Subcutaneous abdominal adipose tissue (tissue), 5 donors: ENCODE measurements at regions not wholly inside any gene's neighbourhood (a gene's known extent, or its start where the extent isn't known, plus 50 kb on each side); places are given as distances from the start of the nearest gene placed in this dataset.

ENCODE experiments used
- H3K27ac ChIP-seq: one replicate; pipeline ENCODE4 v1.7.0; 2013; ENCODE audit warnings: low read depth, mild to moderate bottlenecking, inconsistent platforms, low read length, moderate library complexity
- H3K27me3 ChIP-seq, 5 donors: one replicate each; pipeline ENCODE4 v1.7.0; 2013; ENCODE audit warnings: low read length in 5 of 5, inconsistent platforms in 1 of 5; ENCODE audit not compliant: control insufficient read depth in 5 of 5, insufficient read depth in 4 of 5
- H3K36me3 ChIP-seq, 5 donors: one replicate each; pipeline ENCODE4 v1.7.0; 2013; ENCODE audit warnings: low read length in 5 of 5; ENCODE audit not compliant: control insufficient read depth in 5 of 5, insufficient read depth in 5 of 5
- H3K4me1 ChIP-seq, 5 donors: one replicate each; pipeline ENCODE4 v1.7.0; 2013; ENCODE audit warnings: low read length in 5 of 5, mild to moderate bottlenecking in 3 of 5, moderate library complexity in 1 of 5; ENCODE audit not compliant: control insufficient read depth in 5 of 5, insufficient read depth in 5 of 5
- H3K4me3 ChIP-seq, 5 donors: one replicate each; pipeline ENCODE4 v1.7.0; 2013; ENCODE audit warnings: low read length in 5 of 5, low read depth in 1 of 5
- H3K9ac ChIP-seq, 5 donors: one replicate each; pipeline ENCODE4 v1.7.0; 2013; ENCODE audit warnings: low read length in 5 of 5, mild to moderate bottlenecking in 4 of 5, moderate library complexity in 3 of 5
- H3K9me3 ChIP-seq, 5 donors: one replicate each; pipeline ENCODE4 v1.7.0; 2013; ENCODE audit warnings: low read length in 5 of 5; ENCODE audit not compliant: control insufficient read depth in 5 of 5
- donor health status: healthy.
- donor health status: healthy.
- donor health status: healthy.
- donor health status: healthy.
- donor health status: healthy.

DNA sequence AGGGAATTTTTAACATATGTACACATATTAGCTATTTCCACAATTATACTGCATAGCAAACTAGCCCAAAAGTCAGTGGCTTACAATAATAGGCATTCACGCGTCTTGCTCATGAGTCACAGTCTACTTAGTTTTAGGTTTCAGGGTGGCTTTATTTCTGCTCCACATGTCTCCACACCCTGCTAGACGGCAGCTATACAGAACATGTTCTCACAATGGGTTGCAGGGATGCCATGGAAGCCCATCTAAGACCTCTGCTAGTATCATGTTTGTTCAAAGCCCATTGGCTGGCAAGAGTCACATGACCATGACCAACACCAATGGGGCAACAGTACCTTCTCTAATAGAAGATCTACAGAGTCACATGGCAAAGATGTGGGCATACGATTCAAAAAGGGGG is 96.3 kb upstream of the NEBL start:
- Histone ChIP-seq H3K9ac (no peak overlapping the region), H3K9me3 (no peaks in the 10 kb centered on the region), H3K4me1 (peaks cover 0 to 5% (median 0%) of the 10 kb centered on the region in 5 donors), H3K27me3 (no peaks in the 10 kb centered on the region), H3K36me3 (no peaks in the 10 kb centered on the region), H3K4me3 (no peak overlapping the region), H3K27ac (no peak overlapping the region)

GRCh38 chr10:20991526-20991925 is 94.4 kb upstream of the NEBL start:
- Histone ChIP-seq H3K4me3 (no peak overlapping the region), H3K4me1 (peaks cover 0 to 9% (median 0%) of the 10 kb centered on the region in 5 donors), H3K36me3 (no peaks in the 10 kb centered on the region), H3K27me3 (no peaks in the 10 kb centered on the region), H3K9me3 (no peaks in the 10 kb centered on the region), H3K27ac (no peak overlapping the region), H3K9ac (no peak overlapping the region)

GRCh38 chr10:20990604-20991003 is 93.5 kb upstream of the NEBL start:
- Histone ChIP-seq H3K9me3 (no peaks in the 10 kb centered on the region), H3K4me1 (peaks cover 0 to 9% (median 0%) of the 10 kb centered on the region in 5 donors), H3K27me3 (no peaks in the 10 kb centered on the region), H3K27ac (no peak overlapping the region), H3K4me3 (no peak overlapping the region), H3K9ac (no peak overlapping the region), H3K36me3 (no peaks in the 10 kb centered on the region)

DNA sequence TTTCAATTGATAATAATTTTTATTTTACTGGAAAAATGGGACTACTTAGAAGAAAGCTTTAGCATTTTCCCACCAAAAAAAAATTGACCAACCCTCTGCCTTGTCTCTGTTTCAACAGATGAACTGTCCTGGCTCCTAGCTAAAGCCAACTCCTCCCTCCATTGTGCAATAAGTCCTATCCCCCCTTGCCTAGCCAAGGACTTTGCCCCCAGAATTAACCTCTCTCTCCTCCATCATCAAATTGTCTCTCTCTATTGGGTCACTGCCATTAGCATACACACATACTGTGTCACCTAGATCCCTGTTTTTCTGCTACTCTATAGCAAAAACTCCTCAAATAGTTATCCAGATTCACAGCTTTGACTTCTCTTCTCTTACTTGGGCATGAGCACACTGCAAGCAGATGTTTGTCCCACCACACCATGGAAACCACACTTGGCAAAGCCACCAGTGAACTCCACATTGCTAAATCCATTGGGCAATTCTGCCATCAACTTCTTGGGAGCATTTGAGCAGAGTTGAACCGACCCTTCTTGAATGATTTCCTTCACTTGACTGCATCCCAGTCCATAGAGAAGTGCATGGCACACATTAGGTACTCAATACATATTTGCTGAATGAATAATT is 91.4 kb upstream of the NEBL start:
- H3K36me3 ChIP-seq: no peaks in the 10 kb centered on the region
- H3K27ac ChIP-seq: no peak overlapping the region
- H3K27me3 ChIP-seq: no peaks in the 10 kb centered on the region
- no peaks in the 10 kb centered on the region for H3K9me3 ChIP-seq
- H3K4me1 ChIP-seq: peaks cover 0 to 9% (median 0%) of the 10 kb centered on the region in 5 donors
- H3K9ac ChIP-seq: no peak overlapping the region
- no peak overlapping the region for H3K4me3 ChIP-seq

DNA sequence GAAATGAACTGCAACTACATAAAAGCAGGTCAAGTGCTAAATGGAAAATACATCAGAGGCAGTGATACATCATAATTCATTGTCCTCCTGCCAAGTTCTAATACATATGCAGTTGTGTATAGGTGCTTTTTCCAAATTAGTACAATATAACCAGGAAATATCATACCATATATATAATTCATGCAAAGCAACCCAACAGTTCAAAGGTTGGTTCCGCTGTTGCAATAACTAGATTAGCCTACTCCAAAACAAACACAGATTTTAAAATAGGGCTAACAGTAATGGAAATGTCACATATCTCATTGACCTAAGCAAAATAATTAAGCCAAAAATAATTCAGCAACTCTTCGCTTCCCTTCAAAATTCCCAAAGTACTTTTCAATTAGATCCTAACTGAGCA is 88.9 kb upstream of the NEBL start:
- H3K36me3 ChIP-seq: no peaks in the 10 kb centered on the region
- H3K9ac ChIP-seq: no peak overlapping the region
- H3K27me3 ChIP-seq: no peaks in the 10 kb centered on the region
- peaks cover 0 to 5% (median 4%) of the 10 kb centered on the region in 5 donors for H3K9me3 ChIP-seq
- no peak overlapping the region for H3K4me3 ChIP-seq
- H3K4me1 ChIP-seq: peaks cover 0 to 9% (median 0%) of the 10 kb centered on the region in 5 donors
- H3K27ac ChIP-seq: no peak overlapping the region

DNA sequence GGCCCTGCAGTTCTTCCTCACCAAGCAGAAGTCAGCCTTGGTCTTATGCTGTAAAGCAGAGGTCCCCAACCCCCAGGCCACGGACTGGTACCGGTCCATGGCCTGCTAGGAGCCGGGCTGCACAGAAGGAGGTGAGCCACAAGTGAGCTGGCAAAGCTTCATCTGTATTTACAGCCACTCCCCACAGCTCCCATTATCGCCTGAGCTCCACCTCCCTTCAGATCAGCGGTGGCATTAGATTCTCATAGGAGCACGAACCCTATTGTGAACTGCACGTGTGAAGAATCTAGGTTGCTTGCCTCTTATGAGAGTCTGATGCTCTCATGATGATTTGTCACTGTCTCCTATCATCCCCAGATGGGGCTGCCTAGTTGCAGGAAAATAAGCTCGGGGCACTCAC is 87.6 kb upstream of the NEBL start:
- Histone ChIP-seq H3K4me3 (no peak overlapping the region), H3K36me3 (no peaks in the 10 kb centered on the region), H3K27me3 (no peaks in the 10 kb centered on the region), H3K27ac (no peak overlapping the region), H3K9me3 (peaks cover 0 to 5% (median 4%) of the 10 kb centered on the region in 5 donors), H3K4me1 (peaks cover 0 to 9% (median 0%) of the 10 kb centered on the region in 5 donors), H3K9ac (no peak overlapping the region)

GRCh38 chr10:20981419-20981953 is 84.4 kb upstream of the NEBL start:
- Histone ChIP-seq H3K9ac (no peak overlapping the region), H3K4me1 (no peaks in the 10 kb centered on the region), H3K36me3 (no peaks in the 10 kb centered on the region), H3K27me3 (no peaks in the 10 kb centered on the region), H3K27ac (no peak overlapping the region), H3K4me3 (no peak overlapping the region), H3K9me3 (peaks cover 0 to 5% (median 4%) of the 10 kb centered on the region in 5 donors)

GRCh38 chr10:20978617-20979016 is 81.5 kb upstream of the NEBL start:
- Histone ChIP-seq H3K27me3 (no peaks in the 10 kb centered on the region), H3K27ac (no peak overlapping the region), H3K4me1 (no peaks in the 10 kb centered on the region), H3K4me3 (no peak overlapping the region), H3K9me3 (peaks cover 0 to 5% (median 4%) of the 10 kb centered on the region in 5 donors), H3K36me3 (no peaks in the 10 kb centered on the region), H3K9ac (no peak overlapping the region)

GRCh38 chr10:20977300-20977699 is 80.2 kb upstream of the NEBL start:
- H3K27me3 ChIP-seq: no peaks in the 10 kb centered on the region
- peaks cover 0 to 5% (median 4%) of the 10 kb centered on the region in 5 donors for H3K9me3 ChIP-seq
- no peaks in the 10 kb centered on the region for H3K4me1 ChIP-seq
- H3K4me3 ChIP-seq: no peak overlapping the region
- H3K9ac ChIP-seq: no peak overlapping the region
- H3K27ac ChIP-seq: no peak overlapping the region
- H3K36me3 ChIP-seq: no peaks in the 10 kb centered on the region

DNA sequence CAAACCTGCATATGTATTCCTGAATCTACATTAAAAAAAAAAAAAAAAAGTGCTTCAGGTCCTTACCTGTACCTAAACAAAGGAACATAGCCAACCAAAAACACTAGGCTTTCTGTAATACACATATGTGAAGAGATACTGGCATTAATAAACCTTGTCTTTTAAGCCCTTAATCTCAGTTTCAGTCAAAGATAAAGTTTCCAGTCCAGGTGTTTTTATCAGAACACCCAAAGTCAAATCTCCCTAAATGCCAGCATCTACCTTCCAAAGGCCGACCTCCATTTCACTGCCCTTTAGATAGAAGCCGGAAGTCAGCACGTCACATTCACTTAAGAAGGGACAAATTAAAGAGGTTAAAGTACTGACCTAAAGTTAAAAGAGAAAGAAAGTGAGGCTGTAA is 79.8 kb upstream of the NEBL start:
- no peaks in the 10 kb centered on the region for H3K4me1 ChIP-seq
- peaks cover 0 to 5% (median 4%) of the 10 kb centered on the region in 5 donors for H3K9me3 ChIP-seq
- H3K36me3 ChIP-seq: no peaks in the 10 kb centered on the region
- no peak overlapping the region for H3K4me3 ChIP-seq
- H3K27ac ChIP-seq: no peak overlapping the region
- no peaks in the 10 kb centered on the region for H3K27me3 ChIP-seq
- H3K9ac ChIP-seq: no peak overlapping the region
